Ishikawa (cell line): ENCODE measurements at regions not wholly inside any gene's neighbourhood (a gene's known extent, or its start where the extent isn't known, plus 50 kb on each side); places are given as distances from the start of the nearest gene placed in this dataset.
A peak's percentile ranks its signal among the peaks of the same experiment; 100 is the strongest.

Experiments used
- CEBPB ChIP-seq: IDR thresholded peaks from 2 replicates; pipeline ENCODE4 v1.6.1; 2012
- CREB1 ChIP-seq: IDR thresholded peaks from 2 replicates; pipeline ENCODE4 v1.6.1; 2012; ENCODE audit warnings: low read depth
- EGR1 ChIP-seq: IDR thresholded peaks from 2 replicates; pipeline ENCODE4 v1.6.1; 2012
- EP300 ChIP-seq: IDR thresholded peaks from 2 replicates; pipeline ENCODE4 v1.6.1; 2012; ENCODE audit warnings: borderline replicate concordance
- FOXM1 ChIP-seq: IDR thresholded peaks from 2 replicates; pipeline ENCODE4 v1.6.1; 2012; ENCODE audit warnings: low read depth, borderline replicate concordance
- NFIC ChIP-seq: IDR thresholded peaks from 2 replicates; pipeline ENCODE4 v1.6.1; 2012
- RAD21 ChIP-seq: IDR thresholded peaks from 2 replicates; pipeline ENCODE4 v1.6.1; 2012; ENCODE audit warnings: low read depth
- TAF1 ChIP-seq: IDR thresholded peaks from 2 replicates; pipeline ENCODE4 v1.6.1; 2012; ENCODE audit warnings: low read depth, mild to moderate bottlenecking
- TCF12 ChIP-seq: IDR thresholded peaks from 2 replicates; pipeline ENCODE4 v1.6.1; 2012; ENCODE audit warnings: low read depth
- TEAD4 ChIP-seq: IDR thresholded peaks from 2 replicates; pipeline ENCODE4 v1.6.1; 2012
- YY1 ChIP-seq: IDR thresholded peaks from 2 replicates; pipeline ENCODE4 v1.6.1; 2012; ENCODE audit warnings: low read depth
- ZBTB7A ChIP-seq: IDR thresholded peaks from 2 replicates; pipeline ENCODE4 v1.6.1; 2012; ENCODE audit warnings: low read depth
- TF ChIP-seq, protein P1 (sequence below): IDR thresholded peaks from 2 replicates; pipeline ENCODE4 v1.6.1; 2012
- TF ChIP-seq, protein P2 (sequence below): IDR thresholded peaks from 2 replicates; pipeline ENCODE4 v1.6.1; 2012; ENCODE audit warnings: low read depth, mild to moderate bottlenecking
- TF ChIP-seq, protein P3 (sequence below): IDR thresholded peaks from 2 replicates; pipeline ENCODE4 v1.6.1; 2012

DNA sequence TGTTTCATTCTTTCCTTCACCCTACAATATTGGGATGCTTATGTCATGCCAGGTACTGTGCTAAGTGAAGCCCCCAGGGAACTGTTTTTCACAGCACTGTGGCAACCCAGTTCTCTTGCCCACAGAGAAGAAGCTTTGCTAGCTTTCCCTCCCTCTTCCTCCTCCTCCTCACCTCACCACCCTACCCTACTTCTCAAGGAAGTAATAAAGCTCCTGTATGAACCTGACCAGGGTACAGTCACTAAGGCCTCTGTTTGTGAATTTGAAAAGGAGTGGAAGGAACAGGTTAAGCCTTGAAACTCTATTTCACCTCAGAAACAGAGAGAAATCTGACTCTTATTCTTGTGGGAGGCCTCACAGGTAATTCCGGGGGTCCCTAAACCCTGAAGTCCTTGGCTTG, 219.4 kb upstream of the RADX start:
- TF ChIP-seq TAF1: no peak
- no peak for TF ChIP-seq FOXM1
- TF ChIP-seq EGR1: no peak
- TF ChIP-seq TEAD4: no peak
- no peak for TF ChIP-seq CEBPB
- TF ChIP-seq EP300: no peak
- no peak for TF ChIP-seq CREB1
- no peak for TF ChIP-seq YY1
- TF ChIP-seq, protein P1, sequence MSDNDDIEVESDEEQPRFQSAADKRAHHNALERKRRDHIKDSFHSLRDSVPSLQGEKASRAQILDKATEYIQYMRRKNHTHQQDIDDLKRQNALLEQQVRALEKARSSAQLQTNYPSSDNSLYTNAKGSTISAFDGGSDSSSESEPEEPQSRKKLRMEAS: no peak
- no peak for TF ChIP-seq TCF12
- TF ChIP-seq NFIC: no peak
- TF ChIP-seq, protein P2, sequence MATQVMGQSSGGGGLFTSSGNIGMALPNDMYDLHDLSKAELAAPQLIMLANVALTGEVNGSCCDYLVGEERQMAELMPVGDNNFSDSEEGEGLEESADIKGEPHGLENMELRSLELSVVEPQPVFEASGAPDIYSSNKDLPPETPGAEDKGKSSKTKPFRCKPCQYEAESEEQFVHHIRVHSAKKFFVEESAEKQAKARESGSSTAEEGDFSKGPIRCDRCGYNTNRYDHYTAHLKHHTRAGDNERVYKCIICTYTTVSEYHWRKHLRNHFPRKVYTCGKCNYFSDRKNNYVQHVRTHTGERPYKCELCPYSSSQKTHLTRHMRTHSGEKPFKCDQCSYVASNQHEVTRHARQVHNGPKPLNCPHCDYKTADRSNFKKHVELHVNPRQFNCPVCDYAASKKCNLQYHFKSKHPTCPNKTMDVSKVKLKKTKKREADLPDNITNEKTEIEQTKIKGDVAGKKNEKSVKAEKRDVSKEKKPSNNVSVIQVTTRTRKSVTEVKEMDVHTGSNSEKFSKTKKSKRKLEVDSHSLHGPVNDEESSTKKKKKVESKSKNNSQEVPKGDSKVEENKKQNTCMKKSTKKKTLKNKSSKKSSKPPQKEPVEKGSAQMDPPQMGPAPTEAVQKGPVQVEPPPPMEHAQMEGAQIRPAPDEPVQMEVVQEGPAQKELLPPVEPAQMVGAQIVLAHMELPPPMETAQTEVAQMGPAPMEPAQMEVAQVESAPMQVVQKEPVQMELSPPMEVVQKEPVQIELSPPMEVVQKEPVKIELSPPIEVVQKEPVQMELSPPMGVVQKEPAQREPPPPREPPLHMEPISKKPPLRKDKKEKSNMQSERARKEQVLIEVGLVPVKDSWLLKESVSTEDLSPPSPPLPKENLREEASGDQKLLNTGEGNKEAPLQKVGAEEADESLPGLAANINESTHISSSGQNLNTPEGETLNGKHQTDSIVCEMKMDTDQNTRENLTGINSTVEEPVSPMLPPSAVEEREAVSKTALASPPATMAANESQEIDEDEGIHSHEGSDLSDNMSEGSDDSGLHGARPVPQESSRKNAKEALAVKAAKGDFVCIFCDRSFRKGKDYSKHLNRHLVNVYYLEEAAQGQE: no peak
- TF ChIP-seq, protein P3, sequence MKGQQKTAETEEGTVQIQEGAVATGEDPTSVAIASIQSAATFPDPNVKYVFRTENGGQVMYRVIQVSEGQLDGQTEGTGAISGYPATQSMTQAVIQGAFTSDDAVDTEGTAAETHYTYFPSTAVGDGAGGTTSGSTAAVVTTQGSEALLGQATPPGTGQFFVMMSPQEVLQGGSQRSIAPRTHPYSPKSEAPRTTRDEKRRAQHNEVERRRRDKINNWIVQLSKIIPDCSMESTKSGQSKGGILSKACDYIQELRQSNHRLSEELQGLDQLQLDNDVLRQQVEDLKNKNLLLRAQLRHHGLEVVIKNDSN: no peak
- no peak for TF ChIP-seq ZBTB7A
- TF ChIP-seq RAD21: no peak

DNA sequence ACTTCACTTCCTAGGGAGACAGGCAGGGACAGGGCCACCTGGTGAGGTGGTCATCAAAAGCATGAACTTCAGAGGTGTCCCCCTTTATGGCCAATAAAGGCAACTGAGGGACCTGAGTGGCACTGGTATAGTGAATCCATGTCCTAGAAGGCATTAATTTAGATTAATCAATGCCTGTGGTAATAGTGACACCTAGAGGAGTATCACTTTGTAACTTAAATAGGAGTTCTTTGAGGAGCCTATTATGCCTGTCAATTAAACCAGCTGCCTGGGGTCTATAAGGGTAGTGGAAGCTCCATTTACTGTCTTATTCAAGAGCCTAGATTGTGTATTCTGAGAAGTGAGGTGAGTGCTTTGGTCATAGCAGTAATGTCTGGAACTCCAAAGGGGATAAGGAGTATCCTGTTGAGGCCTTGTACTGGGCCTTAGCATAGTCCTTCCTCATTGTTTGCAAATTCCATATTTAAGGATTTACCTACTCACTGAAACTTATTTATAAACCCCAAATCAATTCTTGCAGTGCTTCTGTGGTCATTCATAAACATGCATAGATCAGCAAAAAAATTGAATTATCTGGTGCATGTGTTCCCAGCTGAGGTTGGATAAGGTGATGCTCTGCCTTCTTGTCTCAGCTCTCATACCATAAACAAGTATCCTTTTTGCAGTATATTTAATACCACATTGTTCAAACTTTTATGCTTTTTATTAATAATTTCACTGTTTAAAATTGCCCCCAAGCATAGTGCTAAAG, 213.8 kb upstream of the RADX start:
- no peak for TF ChIP-seq TEAD4
- TF ChIP-seq RAD21: peak; percentile 49

DNA sequence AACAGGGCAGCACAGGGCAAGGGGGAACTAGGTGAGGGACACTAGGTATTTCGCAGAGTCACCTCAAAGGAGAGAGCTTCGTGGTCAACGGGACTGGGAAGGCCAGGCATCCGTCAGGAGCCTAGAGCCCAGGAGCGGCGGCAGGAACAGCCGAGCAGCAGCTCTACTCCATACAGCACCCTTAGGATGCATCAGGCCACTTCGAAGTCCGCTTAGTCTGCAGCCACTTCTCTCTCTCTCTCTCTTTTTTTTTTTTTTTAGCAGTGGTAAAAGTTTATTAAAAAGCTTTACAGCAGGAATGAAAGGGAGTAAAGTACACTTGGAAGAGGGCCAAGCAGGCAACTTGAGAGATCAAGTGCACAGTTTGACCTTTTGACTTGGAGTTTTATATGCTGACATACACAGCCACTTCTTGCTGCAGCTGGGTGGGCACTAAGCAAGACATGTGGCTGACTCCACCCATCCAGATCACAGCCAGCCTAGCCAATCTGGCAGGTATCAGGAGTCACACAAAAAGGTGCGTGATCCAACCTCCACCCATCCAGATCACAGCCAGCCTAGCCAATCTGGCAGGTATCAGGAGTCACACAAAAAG, 209.7 kb upstream of the RADX start:
- TF ChIP-seq ZBTB7A (no peak), TAF1 (no peak), TEAD4 (no peak), EP300 (no peak), EGR1 (no peak), CEBPB (no peak), FOXM1 (no peak), YY1 (no peak), CREB1 (no peak), RAD21 (no peak), NFIC (no peak), TCF12 (no peak)
- TF ChIP-seq, protein P1: no peak
- TF ChIP-seq, protein P2: no peak
- TF ChIP-seq, protein P3: no peak

DNA sequence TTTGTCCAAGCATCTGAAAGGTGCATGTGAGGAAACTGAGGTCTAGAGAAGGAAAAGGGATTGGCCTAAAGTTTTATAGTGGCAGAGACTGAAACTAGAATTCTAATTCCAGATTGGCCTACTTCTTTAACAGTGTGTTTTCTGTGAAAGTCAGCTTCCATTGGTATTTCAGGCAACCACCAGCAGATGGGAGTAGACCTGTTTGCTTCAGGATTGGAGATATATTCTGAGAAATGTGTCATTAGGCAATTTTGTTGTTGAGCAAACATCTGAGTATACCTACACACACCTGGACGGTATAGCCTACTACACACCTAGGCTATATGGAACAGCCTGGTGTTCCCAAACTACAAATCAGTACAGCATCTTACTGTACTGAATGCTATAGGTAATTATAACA, 207.3 kb upstream of the RADX start:
- no peak for TF ChIP-seq CEBPB
- no peak for TF ChIP-seq YY1
- TF ChIP-seq EP300: no peak
- TF ChIP-seq NFIC: no peak
- no peak for TF ChIP-seq TAF1
- TF ChIP-seq RAD21: no peak
- TF ChIP-seq, protein P1: no peak
- TF ChIP-seq TCF12: no peak
- TF ChIP-seq, protein P2: no peak
- TF ChIP-seq, protein P3: no peak
- TF ChIP-seq CREB1: no peak
- TF ChIP-seq ZBTB7A: no peak
- TF ChIP-seq TEAD4: no peak
- TF ChIP-seq EGR1: no peak
- no peak for TF ChIP-seq FOXM1
